ENCODE measurements at regions not wholly inside any gene's neighbourhood (a gene's known extent, or its start where the extent isn't known, plus 50 kb on each side); places are given as distances from the start of the nearest gene placed in this dataset.

GRCh38 chr4:153973942-153974341, 185.1 kb upstream of the SFRP2 start:
- no peak overlapping the region for H3K27ac ChIP-seq (ENCODE audit: low read length in 2 of 2)
- H3K27me3 ChIP-seq (replicated peaks in 1 of 4; ENCODE audit: control extremely low read depth in 1 of 4, control insufficient read depth in 3 of 4, insufficient read depth in 4 of 4, low read length in 3 of 4), result no peaks in the 10 kb centered on the region
- H4K20me1 ChIP-seq (ENCODE audit: control insufficient read depth, insufficient read depth, low read length, poor library complexity, severe bottlenecking), result no peaks in the 10 kb centered on the region
- Mint-ChIP-seq H3K4me1 (no peaks in the 10 kb centered on the region), H3K4me3 (no peak overlapping the region), H3K27me3 (no peaks in the 10 kb centered on the region), H3K27ac (no peak overlapping the region), H3K9me3 (ENCODE audit: insufficient read depth) (peaks cover 17% of the 10 kb centered on the region)
- H3K79me2 ChIP-seq (ENCODE audit: control insufficient read depth, insufficient read depth, low read length), result no peaks in the 10 kb centered on the region
- no peak overlapping the region for H3K4me3 ChIP-seq (ENCODE audit: control extremely low read depth in 1 of 5, extremely low read depth in 1 of 5, insufficient read depth in 1 of 5, low read depth in 2 of 5, low read length in 4 of 5)
- no peak overlapping the region for H2AFZ ChIP-seq (ENCODE audit: insufficient read depth, low read depth, low read length, poor library complexity, severe bottlenecking)
- H3K9me3 ChIP-seq (ENCODE audit: control extremely low read depth in 1 of 3, control insufficient read depth in 2 of 3, insufficient read depth in 1 of 3, low read length in 2 of 3), result peaks cover 0 to 8% (median 7%) of the 10 kb centered on the region in 3 donors
- ATAC-seq (ENCODE audit: low read depth) (no peak), DNase-seq (no peak)
- CTCF ChIA-PET, result no interaction called here
- WGBS (ENCODE audit: insufficient coverage), result no CpG with 5 or more reads among the region's 4 CpGs
- H3K4me1 ChIP-seq (ENCODE audit: control insufficient read depth in 2 of 2, insufficient read depth in 2 of 2, low read length in 2 of 2), result no peaks in the 10 kb centered on the region
- no peak for TF ChIP-seq EZH2 (IDR thresholded peaks at IDR 0.05; ENCODE audit: borderline replicate concordance, insufficient read depth, low read depth, low read length, poor library complexity, severe bottlenecking)
- TF ChIP-seq CTCF (IDR thresholded peaks at IDR 0.05), result no peak
- no peak overlapping the region for H3K4me2 ChIP-seq (replicated peaks; ENCODE audit: low read depth, low read length, poor library complexity, severe bottlenecking)
- no peak overlapping the region for H3K9ac ChIP-seq (ENCODE audit: low read length)
- intact Hi-C loops (cut with micrococcal nuclease), result no loop called here
- POLR2A ChIA-PET, result no interaction called here
- no peaks in the 10 kb centered on the region for H3K36me3 ChIP-seq (replicated peaks in 1 of 2; ENCODE audit: control extremely low read depth in 1 of 2, control insufficient read depth in 1 of 2, extremely low read depth in 1 of 2, insufficient read depth in 2 of 2, low read length in 1 of 2)

- ChIA-PET POLR2A (no interaction called here), CTCF (no interaction called here)
- Mint-ChIP-seq H3K4me1 (no peaks in the 10 kb centered on the region), H3K27me3 (no peaks in the 10 kb centered on the region), H3K4me3 (no peak overlapping the region), H3K27ac (no peak overlapping the region), H3K9me3 (ENCODE audit: insufficient read depth) (peaks cover 17% of the 10 kb centered on the region)
- Histone ChIP-seq H3K27me3 (replicated peaks in 1 of 4; ENCODE audit: control extremely low read depth in 1 of 4, control insufficient read depth in 3 of 4, insufficient read depth in 4 of 4, low read length in 3 of 4) (no peaks in the 10 kb centered on the region), H3K9me3 (ENCODE audit: control extremely low read depth in 1 of 3, control insufficient read depth in 2 of 3, insufficient read depth in 1 of 3, low read length in 2 of 3) (peaks cover 0 to 8% (median 7%) of the 10 kb centered on the region in 3 donors), H3K4me3 (ENCODE audit: control extremely low read depth in 1 of 5, extremely low read depth in 1 of 5, insufficient read depth in 1 of 5, low read depth in 2 of 5, low read length in 4 of 5) (no peak overlapping the region), H3K27ac (ENCODE audit: low read length in 2 of 2) (no peak overlapping the region), H3K4me2 (replicated peaks; ENCODE audit: low read depth, low read length, poor library complexity, severe bottlenecking) (no peak overlapping the region), H3K36me3 (replicated peaks in 1 of 2; ENCODE audit: control extremely low read depth in 1 of 2, control insufficient read depth in 1 of 2, extremely low read depth in 1 of 2, insufficient read depth in 2 of 2, low read length in 1 of 2) (no peaks in the 10 kb centered on the region), H4K20me1 (ENCODE audit: control insufficient read depth, insufficient read depth, low read length, poor library complexity, severe bottlenecking) (no peaks in the 10 kb centered on the region), H2AFZ (ENCODE audit: insufficient read depth, low read depth, low read length, poor library complexity, severe bottlenecking) (no peak overlapping the region), H3K9ac (ENCODE audit: low read length) (no peak overlapping the region), H3K79me2 (ENCODE audit: control insufficient read depth, insufficient read depth, low read length) (no peaks in the 10 kb centered on the region), H3K4me1 (ENCODE audit: control insufficient read depth in 2 of 2, insufficient read depth in 2 of 2, low read length in 2 of 2) (no peaks in the 10 kb centered on the region)
- ATAC-seq (ENCODE audit: low read depth) (no peak), DNase-seq (no peak)
- WGBS (ENCODE audit: insufficient coverage), result 94% methylated on average over 3 of the region's 5 CpGs
- intact Hi-C loops (cut with micrococcal nuclease), result no loop called here
- TF ChIP-seq EZH2 (IDR thresholded peaks at IDR 0.05; ENCODE audit: borderline replicate concordance, insufficient read depth, low read depth, low read length, poor library complexity, severe bottlenecking) (no peak), CTCF (IDR thresholded peaks at IDR 0.05) (no peak)
Measured at GRCh38 chr4:153971899-153972298, 183.0 kb upstream of the SFRP2 start.
